ENCODE measurements at regions not wholly inside any gene's neighbourhood (a gene's known extent, or its start where the extent isn't known, plus 50 kb on each side); places are given as distances from the start of the nearest gene placed in this dataset.

DNA sequence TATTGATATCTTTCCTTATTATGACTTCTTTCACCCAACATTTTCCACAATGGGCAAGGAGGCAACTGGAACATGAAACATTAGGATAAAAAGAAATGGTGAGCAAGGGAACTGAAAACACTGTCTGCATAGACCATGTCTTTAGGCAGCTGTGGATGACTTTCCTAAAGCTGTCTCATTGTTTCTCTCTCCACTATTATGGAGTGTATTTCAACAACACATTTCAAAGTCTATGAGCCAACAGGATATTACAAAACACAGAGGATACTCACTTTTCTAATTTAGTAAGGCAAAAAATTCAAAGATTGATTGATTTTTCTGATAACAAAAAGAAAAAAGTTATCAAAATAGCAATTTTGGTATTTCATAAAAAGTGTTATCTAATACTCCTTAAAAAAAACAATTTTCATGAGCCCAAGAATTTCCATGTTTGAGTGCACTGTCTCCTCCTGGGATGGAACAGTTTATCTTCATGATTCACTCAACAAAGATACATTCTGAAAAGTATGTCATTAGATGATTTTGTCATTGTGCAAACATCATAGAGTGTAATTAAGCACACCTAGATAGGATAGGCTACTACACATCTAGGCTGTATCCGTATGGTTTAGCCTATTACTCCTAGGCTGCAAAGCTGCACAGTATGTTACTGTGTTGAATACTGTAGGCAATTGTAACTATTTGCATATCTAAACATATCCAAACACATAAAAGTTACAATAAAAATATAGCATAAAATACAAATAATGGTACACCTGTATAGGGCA is 1568.4 kb downstream of the SLITRK5 start:
- DNase-seq, result no peak

DNA sequence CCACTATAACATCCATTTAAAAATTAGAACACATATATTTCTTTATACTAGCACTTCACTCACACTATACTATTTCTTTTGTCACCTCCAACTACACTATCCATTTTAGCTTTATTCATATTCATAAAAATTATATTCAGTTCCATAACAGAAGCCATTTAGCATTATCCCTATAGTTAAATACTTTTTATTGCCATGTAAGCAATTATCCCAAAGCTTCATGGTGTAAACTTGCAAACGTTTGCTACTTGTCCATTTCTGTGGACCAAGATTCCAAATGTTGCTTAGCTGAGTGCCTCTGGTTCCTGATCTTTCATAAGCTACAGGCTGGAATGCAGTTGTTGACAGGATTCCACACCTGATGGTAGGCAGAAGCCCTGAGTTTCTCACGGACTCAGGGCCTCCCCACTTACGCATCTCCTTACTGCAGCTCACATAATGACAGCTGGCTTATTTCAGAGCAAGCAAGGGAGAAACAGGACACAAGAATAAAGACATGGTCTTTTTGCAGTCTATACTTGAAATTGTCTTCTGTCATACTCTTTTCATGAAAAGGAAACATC is 1584.8 kb downstream of the SLITRK5 start:
- no peak for DNase-seq

DNA sequence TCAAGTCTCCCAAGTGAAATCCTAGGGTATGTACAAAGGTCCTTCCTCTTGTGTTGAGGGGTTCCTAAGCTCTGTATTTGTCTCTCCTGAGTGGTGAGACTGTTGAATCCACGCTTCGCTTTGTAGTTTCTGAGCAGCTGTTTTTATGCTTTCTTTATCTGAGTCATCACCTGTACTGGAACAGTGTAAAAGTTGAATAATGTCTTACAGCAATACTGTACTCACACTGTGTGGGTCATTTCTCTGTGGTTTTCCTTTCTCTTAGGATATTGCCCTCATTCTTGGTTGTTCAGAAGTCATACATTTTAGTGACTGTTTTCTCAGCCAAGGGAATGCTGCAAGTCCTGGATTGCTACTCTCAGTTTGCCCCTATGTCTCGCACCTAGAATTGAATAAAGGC is 1596.6 kb downstream of the SLITRK5 start:
- no peak for DNase-seq

GRCh38 chr13:89269737-89270136 is 1598.6 kb downstream of the SLITRK5 start:
- DNase-seq, result no peak

GRCh38 chr13:89270736-89271135 is 1599.6 kb downstream of the SLITRK5 start:
- DNase-seq, result no peak

DNA sequence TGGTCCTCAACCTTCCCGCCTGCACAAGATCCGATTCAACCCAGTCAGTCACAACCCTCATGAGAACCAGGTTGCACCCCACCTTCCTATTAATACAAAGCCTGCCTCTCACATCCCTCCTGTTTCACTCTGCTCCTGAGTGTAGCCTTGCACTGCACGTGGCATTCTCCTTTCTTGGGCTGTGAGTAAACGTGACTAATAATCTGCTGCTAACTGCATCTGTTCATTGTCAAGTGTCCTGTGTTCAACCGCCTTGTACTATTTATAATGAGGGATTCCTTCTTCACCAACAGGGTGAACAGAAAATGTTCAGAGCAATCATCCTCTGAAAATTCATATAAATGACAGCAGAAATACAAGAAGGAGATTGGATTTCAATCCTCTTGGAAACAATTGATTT is 1608.2 kb downstream of the SLITRK5 start:
- DNase-seq, result no peak

- no peak for DNase-seq
These were observed 1610.2 kb downstream of the SLITRK5 start for GRCh38 chr13:89281331-89281730.

- no peak for DNase-seq
These were observed 1611.1 kb downstream of the SLITRK5 start for GRCh38 chr13:89282241-89282640.

DNA sequence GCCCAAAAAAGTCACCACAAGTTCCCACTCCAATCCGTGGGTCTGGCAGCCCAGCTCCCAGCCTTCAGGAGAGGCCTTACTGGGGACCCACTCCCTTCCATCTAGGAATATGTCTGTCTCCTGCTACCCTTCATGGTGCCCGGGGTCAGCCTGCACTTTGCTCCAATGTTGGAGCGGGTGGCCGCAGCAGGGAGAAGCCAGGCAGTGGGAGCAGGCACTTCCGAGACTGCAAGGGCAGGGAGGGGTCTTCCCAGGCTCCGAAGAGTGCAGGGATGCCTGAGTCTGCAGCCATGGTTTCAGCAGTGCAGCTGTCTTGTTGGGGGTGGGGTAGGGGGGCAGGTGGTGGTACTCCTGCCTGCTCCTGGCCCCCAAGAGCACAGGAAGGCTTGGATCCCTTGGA is 1616.2 kb downstream of the SLITRK5 start:
- no peak for DNase-seq

GRCh38 chr13:89294115-89294867 is 1623.1 kb downstream of the SLITRK5 start:
- DNase-seq, result no peak

DNA sequence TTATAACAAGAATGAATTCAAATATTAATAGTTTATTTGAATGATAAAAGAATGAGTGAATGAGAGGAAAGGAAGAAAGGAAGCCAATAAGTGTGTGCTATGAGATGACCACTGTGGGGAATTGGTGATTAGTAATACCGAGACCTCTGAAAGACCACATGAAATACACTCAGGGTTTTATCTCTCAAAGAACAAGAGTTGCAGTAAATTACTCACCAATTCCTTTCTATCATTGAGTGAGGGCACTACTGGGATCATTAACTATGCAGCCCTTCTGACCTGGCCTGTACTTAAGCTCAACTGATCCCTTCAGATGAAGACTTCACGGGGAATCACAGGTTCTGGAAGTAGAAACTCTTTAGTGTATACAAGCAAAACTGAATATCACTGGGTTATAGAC is 1636.1 kb downstream of the SLITRK5 start:
- DNase-seq, result no peak

DNA sequence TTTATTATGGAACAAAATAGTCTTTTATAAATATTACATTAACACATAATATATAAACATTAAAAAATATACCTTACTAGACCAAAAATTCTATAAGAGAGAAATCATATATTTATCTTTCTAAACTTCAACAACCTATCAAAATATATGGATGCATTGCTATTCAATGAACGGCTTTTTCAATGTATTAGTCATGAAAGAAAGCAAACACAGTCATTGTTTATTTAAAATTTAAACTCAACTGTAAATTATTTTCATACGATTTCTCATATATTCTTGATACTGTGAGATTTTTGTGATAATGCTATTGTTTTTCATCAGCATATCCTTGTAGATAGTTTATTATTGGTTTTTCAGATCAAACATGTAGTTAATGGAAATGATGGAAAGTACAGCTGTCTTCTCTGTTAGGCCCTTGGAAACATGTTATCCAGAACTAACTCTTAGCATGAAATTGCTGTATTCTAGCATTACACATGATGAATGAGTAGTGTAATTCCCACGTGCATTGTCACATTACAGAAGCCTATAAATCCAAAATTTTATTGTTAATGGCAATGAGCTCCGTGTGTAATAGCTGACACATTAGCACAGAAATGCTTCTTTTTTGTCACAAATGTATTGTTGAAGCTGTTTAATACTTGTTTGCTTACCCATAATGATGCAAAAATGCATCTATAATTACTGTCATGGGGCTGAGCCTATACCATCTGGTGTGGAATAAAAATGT is 1639.9 kb downstream of the SLITRK5 start:
- peak; percentile 12 for DNase-seq

GRCh38 chr13:89315287-89315686 is 1644.1 kb downstream of the SLITRK5 start:
- DNase-seq, result no peak

- DNase-seq, result no peak
These were observed 1651.3 kb downstream of the SLITRK5 start for GRCh38 chr13:89322466-89322865.

DNA sequence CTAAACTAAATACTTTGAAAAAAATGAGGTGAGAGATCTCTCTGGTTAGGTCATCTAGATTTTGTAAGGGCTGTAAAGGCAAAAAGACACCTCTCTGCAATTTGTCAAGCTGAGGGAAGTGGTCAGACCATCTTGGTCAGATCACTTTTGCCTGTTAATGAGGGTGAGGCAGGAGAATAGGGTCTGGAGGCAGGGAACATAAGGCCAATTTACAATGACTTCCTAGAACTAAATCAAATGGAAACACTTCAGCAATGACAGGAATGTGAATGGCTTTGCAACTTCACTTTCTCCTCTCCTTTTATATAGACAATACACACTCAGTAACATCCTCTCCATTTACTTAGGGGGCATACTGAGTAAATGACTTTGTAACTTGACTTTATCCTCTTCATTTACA is 1653.4 kb downstream of the SLITRK5 start:
- no peak for DNase-seq

GRCh38 chr13:89343165-89343564 is 1672.0 kb downstream of the SLITRK5 start:
- no peak for DNase-seq

DNA sequence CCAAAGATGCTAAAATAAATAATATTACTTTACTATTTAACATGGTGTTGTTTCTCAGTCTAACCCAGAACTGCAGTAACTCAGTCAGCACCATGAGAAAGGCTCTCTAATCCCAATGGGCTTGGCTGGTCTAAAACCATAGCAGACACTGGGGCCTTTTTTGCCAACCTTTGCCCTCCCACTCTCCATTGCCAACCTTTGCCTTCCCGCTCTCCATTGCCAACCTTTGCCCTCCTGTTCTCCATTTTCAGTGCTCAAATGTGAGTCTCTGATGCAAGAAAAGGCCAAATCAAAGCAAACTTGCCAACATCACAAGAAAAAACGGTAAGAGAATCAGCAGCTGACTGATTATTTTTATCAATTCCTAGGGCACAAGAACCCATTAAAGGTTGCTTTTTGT is 1681.2 kb downstream of the SLITRK5 start:
- no peak for DNase-seq

- DNase-seq, result no peak
These were observed 1690.7 kb downstream of the SLITRK5 start for GRCh38 chr13:89361909-89362308.

GRCh38 chr13:89363144-89363543 is 1692.0 kb downstream of the SLITRK5 start:
- DNase-seq, result no peak

GRCh38 chr13:89372193-89372592 is 1701.0 kb downstream of the SLITRK5 start:
- DNase-seq, result no peak

GRCh38 chr13:89375839-89376238 is 1704.7 kb downstream of the SLITRK5 start:
- peak; percentile 66 for DNase-seq

GRCh38 chr13:89380101-89380500 is 1708.9 kb downstream of the SLITRK5 start:
- no peak for DNase-seq

GRCh38 chr13:89382981-89383380 is 1711.8 kb downstream of the SLITRK5 start:
- DNase-seq, result no peak
